Stimulated activated CD4-positive, alpha-beta T cell treated with anti-CD3 and anti-CD28 coated beads, TNF-alpha, amount 100 ng/mL, for 24 hours (primary cell): ENCODE measurements at regions not wholly inside any gene's neighbourhood (a gene's known extent, or its start where the extent isn't known, plus 50 kb on each side); places are given as distances from the start of the nearest gene placed in this dataset.

Experiments
- DNase-seq, 3 experiments: peaks; one replicate each; pipeline ENCODE4 v3.0.0-alpha.2; 2020; ENCODE audit warnings: low read depth in 3 of 3

GRCh38 chr5:4717446-4717845, 422.7 kb upstream of the ADAMTS16 start:
- no peak for DNase-seq

GRCh38 chr5:4720831-4721230, 419.3 kb upstream of the ADAMTS16 start:
- DNase-seq = no peak

GRCh38 chr5:4722886-4723285, 417.2 kb upstream of the ADAMTS16 start:
- no peak for DNase-seq

GRCh38 chr5:4725594-4725993, 414.5 kb upstream of the ADAMTS16 start:
- no peak for DNase-seq

GRCh38 chr5:4730279-4730678, 409.9 kb upstream of the ADAMTS16 start:
- DNase-seq = no peak

- DNase-seq = no peak
Observed at GRCh38 chr5:4734348-4734747, 405.8 kb upstream of the ADAMTS16 start.

GRCh38 chr5:4735261-4735660, 404.9 kb upstream of the ADAMTS16 start:
- DNase-seq = no peak

GRCh38 chr5:4737868-4738267, 402.3 kb upstream of the ADAMTS16 start:
- DNase-seq = no peak

GRCh38 chr5:4738298-4738697, 401.8 kb upstream of the ADAMTS16 start:
- no peak for DNase-seq

- DNase-seq = no peak
Observed at GRCh38 chr5:4740156-4740555, 400.0 kb upstream of the ADAMTS16 start.

GRCh38 chr5:4758550-4758949, 381.6 kb upstream of the ADAMTS16 start:
- DNase-seq = no peak

GRCh38 chr5:4758996-4759395, 381.1 kb upstream of the ADAMTS16 start:
- DNase-seq = no peak

- DNase-seq = no peak
Observed at GRCh38 chr5:4762316-4762715, 377.8 kb upstream of the ADAMTS16 start.

- no peak for DNase-seq
Observed at GRCh38 chr5:4765411-4765810, 374.7 kb upstream of the ADAMTS16 start.

- DNase-seq = no peak
Observed at GRCh38 chr5:4766101-4766500, 374.0 kb upstream of the ADAMTS16 start.

GRCh38 chr5:4772591-4772990, 367.5 kb upstream of the ADAMTS16 start:
- DNase-seq = no peak

GRCh38 chr5:4773827-4774317, 366.3 kb upstream of the ADAMTS16 start:
- DNase-seq = no peak

GRCh38 chr5:4777435-4777834, 362.7 kb upstream of the ADAMTS16 start:
- no peak for DNase-seq

- DNase-seq = no peak
Observed at GRCh38 chr5:4780633-4781032, 359.5 kb upstream of the ADAMTS16 start.

GRCh38 chr5:4781299-4781698, 358.8 kb upstream of the ADAMTS16 start:
- no peak for DNase-seq

GRCh38 chr5:4785971-4786370, 354.2 kb upstream of the ADAMTS16 start:
- no peak for DNase-seq

- no peak for DNase-seq
Observed at GRCh38 chr5:4797445-4797844, 342.7 kb upstream of the ADAMTS16 start.

- DNase-seq = no peak
Observed at GRCh38 chr5:4802044-4802443, 338.1 kb upstream of the ADAMTS16 start.

- no peak for DNase-seq
Observed at GRCh38 chr5:4804691-4805360, 335.3 kb upstream of the ADAMTS16 start.
